GM23338 (cell line): ENCODE measurements at regions not wholly inside any gene's neighbourhood (a gene's known extent, or its start where the extent isn't known, plus 50 kb on each side); places are given as distances from the start of the nearest gene placed in this dataset.

Experiments used
- ATAC-seq: fragments of 200-7000 bp; cut with Tn5 transposase; 3 replicates; pipeline ENCODE4 v1.9.1; 2020
- DNase-seq: peaks from one replicate; pipeline ENCODE4 v3.0.0-alpha.2; 2015; ENCODE audit warnings: low spot score
- H2AFZ ChIP-seq: fragments of 200-600 bp; sonication (generic); 2 replicates; pipeline ENCODE4 v1.8.0; 2016; ENCODE audit warnings: antibody characterized with exemption, mild to moderate bottlenecking, moderate library complexity
- H3F3A ChIP-seq: fragments of 200-600 bp; sonication (generic); replicated peaks from 2 replicates; pipeline ENCODE4 v1.8.0; 2017; ENCODE audit warnings: antibody characterized with exemption, mixed run types, low read depth
- H3K27ac ChIP-seq: fragments of 200-600 bp; sonication (generic); 2 replicates; pipeline ENCODE4 v1.6.1; 2016; ENCODE audit warnings: low read depth
- H3K27me3 ChIP-seq: fragments of 200-600 bp; sonication (generic); 2 replicates; pipeline ENCODE4 v1.8.0; 2016; ENCODE audit warnings: mild to moderate bottlenecking, mixed run types, moderate library complexity; ENCODE audit not compliant: insufficient read depth
- H3K36me3 ChIP-seq: fragments of 200-600 bp; sonication (generic); 2 replicates; pipeline ENCODE4 v1.8.0; 2016; ENCODE audit warnings: mild to moderate bottlenecking; ENCODE audit not compliant: insufficient read depth
- H3K4me1 ChIP-seq: fragments of 200-600 bp; sonication (generic); 2 replicates; pipeline ENCODE4 v1.8.0; 2016; ENCODE audit warnings: mild to moderate bottlenecking, moderate library complexity; ENCODE audit not compliant: insufficient read depth
- H3K4me2 ChIP-seq: fragments of 200-600 bp; sonication (generic); 2 replicates; pipeline ENCODE4 v1.7.1; 2017; ENCODE audit warnings: mixed run types
- H3K4me3 ChIP-seq: fragments of 200-600 bp; sonication (generic); 2 replicates; pipeline ENCODE4 v1.6.1; 2016; ENCODE audit warnings: mixed run types
- H3K79me2 ChIP-seq: fragments of 200-600 bp; sonication (generic); replicated peaks from 2 replicates; pipeline ENCODE4 v1.8.0; 2017; ENCODE audit warnings: mild to moderate bottlenecking; ENCODE audit not compliant: insufficient read depth
- H3K9me2 ChIP-seq: fragments of 200-600 bp; sonication (generic); 2 replicates; pipeline ENCODE4 v1.8.0; 2017; ENCODE audit not compliant: insufficient read depth
- H4K20me1 ChIP-seq: fragments of 200-600 bp; sonication (generic); replicated peaks from 2 replicates; pipeline ENCODE4 v1.8.0; 2017; ENCODE audit warnings: mild to moderate bottlenecking; ENCODE audit not compliant: insufficient read depth
- H3K27ac Mint-ChIP-seq: 2 replicates; pipeline ENCODE4 v1.8.0; 2020; ENCODE audit warnings: inconsistent platforms, mild to moderate bottlenecking, moderate library complexity, mixed read lengths
- H3K27me3 Mint-ChIP-seq: 3 replicates; pipeline ENCODE4 v1.8.0; 2022; ENCODE audit warnings: low read depth, mild to moderate bottlenecking, moderate library complexity, mixed read lengths, inconsistent platforms; ENCODE audit not compliant: insufficient read depth, poor library complexity
- H3K36me3 Mint-ChIP-seq: 3 replicates; pipeline ENCODE4 v1.8.0; 2021; ENCODE audit warnings: low read depth, mild to moderate bottlenecking, inconsistent platforms, moderate library complexity, mixed read lengths
- H3K4me1 Mint-ChIP-seq: 3 replicates; pipeline ENCODE4 v1.8.0; 2020; ENCODE audit warnings: mild to moderate bottlenecking, inconsistent platforms, mixed read lengths
- H3K4me3 Mint-ChIP-seq: 3 replicates; pipeline ENCODE4 v1.8.0; 2021; ENCODE audit warnings: moderate library complexity, mild to moderate bottlenecking, inconsistent platforms, mixed read lengths
- H3K9me3 Mint-ChIP-seq: 3 replicates; pipeline ENCODE4 v1.8.0; 2020; ENCODE audit warnings: moderate library complexity, mild to moderate bottlenecking, inconsistent platforms, mixed read lengths
- CREB1 ChIP-seq: fragments of 250-450 bp; sonication (Bioruptor Pico); IDR thresholded peaks from 2 replicates; pipeline ENCODE4 v1.5.0; 2020; ENCODE audit warnings: low read depth, mild to moderate bottlenecking, moderate library complexity
- EZH2 ChIP-seq: fragments of 200-600 bp; sonication (generic); IDR thresholded peaks from one replicate; pipeline ENCODE4 v1.8.0; 2017; ENCODE audit warnings: antibody characterized with exemption, mild to moderate bottlenecking, low read depth; ENCODE audit not compliant: unreplicated experiment
- EZH2phosphoT487 ChIP-seq: fragments of 200-600 bp; sonication (generic); IDR thresholded peaks from one replicate; pipeline ENCODE4 v1.8.1; 2018; ENCODE audit warnings: antibody characterized with exemption; ENCODE audit not compliant: unreplicated experiment
- JUNB ChIP-seq: IDR thresholded peaks from one replicate; pipeline ENCODE4 v1.6.1; 2016; ENCODE audit warnings: antibody characterized with exemption; ENCODE audit not compliant: unreplicated experiment
- NANOG ChIP-seq: IDR thresholded peaks from 2 replicates; pipeline ENCODE4 v1.6.1; 2016; ENCODE audit warnings: antibody characterized with exemption, borderline replicate concordance
- POLR2AphosphoS5 ChIP-seq: IDR thresholded peaks from 2 replicates; pipeline ENCODE4 v1.6.1; 2016; ENCODE audit warnings: antibody characterized with exemption, low read depth
- STAT1 ChIP-seq: IDR thresholded peaks from one replicate; pipeline ENCODE4 v1.6.1; 2016; ENCODE audit warnings: antibody characterized with exemption; ENCODE audit not compliant: unreplicated experiment
- ZNF114 ChIP-seq: fragments of 250-450 bp; sonication (Bioruptor Pico); IDR thresholded peaks from 2 replicates; pipeline ENCODE4 v1.5.0; 2020; ENCODE audit warnings: mild to moderate bottlenecking, moderate library complexity
- ZNF331 ChIP-seq: fragments of 250-450 bp; sonication (Bioruptor Pico); IDR thresholded peaks from 2 replicates; pipeline ENCODE4 v1.5.0; 2020; ENCODE audit warnings: low read depth, mild to moderate bottlenecking, moderate library complexity
- TF ChIP-seq, protein P1 (sequence below), 2 experiments: fragments of 200-600 bp in 1 of 2; sonication (generic) in 1 of 2; conservative IDR thresholded peaks; 2 replicates each; pipeline versions ENCODE4 v1.5.1 to v1.6.1; 2016 to 2017; ENCODE audit warnings: antibody characterized with exemption in 2 of 2, low read depth in 2 of 2, mild to moderate bottlenecking in 2 of 2, moderate library complexity in 1 of 2
- TF ChIP-seq, protein P2 (sequence below): IDR thresholded peaks from 2 replicates; pipeline ENCODE4 v1.6.1; 2016; ENCODE audit warnings: antibody characterized with exemption
- TF ChIP-seq, protein P3 (sequence below): IDR thresholded peaks from one replicate; pipeline ENCODE4 v1.6.1; 2018; ENCODE audit warnings: antibody characterized with exemption; ENCODE audit not compliant: unreplicated experiment
- TF ChIP-seq, protein P4 (sequence below): fragments of 250-450 bp; sonication (Bioruptor Pico); IDR thresholded peaks from 2 replicates; pipeline ENCODE4 v1.5.0; 2020; ENCODE audit warnings: mild to moderate bottlenecking, moderate library complexity

DNA sequence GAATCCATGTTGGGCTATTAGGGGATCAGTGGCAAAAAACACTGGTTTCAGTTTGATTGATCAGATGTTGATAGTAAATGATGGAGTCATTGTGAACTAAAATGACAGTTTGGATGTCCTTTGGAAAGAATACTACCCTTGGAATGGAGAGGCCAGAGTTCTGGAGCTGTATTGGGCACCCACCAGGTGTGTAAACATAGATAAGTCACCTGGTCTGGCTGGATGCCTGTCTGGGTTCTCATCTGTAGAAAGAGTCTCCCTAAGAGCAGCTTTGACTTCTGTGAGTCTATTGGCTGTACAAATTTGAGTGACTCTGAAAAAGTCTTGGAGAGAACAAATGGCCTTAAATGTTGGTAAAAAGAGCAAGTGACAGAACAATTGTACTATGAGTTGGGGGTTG, 115.0 kb downstream of the SCP2D1 start (continued):
- TF ChIP-seq, protein P1, sequence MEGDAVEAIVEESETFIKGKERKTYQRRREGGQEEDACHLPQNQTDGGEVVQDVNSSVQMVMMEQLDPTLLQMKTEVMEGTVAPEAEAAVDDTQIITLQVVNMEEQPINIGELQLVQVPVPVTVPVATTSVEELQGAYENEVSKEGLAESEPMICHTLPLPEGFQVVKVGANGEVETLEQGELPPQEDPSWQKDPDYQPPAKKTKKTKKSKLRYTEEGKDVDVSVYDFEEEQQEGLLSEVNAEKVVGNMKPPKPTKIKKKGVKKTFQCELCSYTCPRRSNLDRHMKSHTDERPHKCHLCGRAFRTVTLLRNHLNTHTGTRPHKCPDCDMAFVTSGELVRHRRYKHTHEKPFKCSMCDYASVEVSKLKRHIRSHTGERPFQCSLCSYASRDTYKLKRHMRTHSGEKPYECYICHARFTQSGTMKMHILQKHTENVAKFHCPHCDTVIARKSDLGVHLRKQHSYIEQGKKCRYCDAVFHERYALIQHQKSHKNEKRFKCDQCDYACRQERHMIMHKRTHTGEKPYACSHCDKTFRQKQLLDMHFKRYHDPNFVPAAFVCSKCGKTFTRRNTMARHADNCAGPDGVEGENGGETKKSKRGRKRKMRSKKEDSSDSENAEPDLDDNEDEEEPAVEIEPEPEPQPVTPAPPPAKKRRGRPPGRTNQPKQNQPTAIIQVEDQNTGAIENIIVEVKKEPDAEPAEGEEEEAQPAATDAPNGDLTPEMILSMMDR (conservative IDR thresholded peaks at IDR 0.05; ENCODE audit: low read depth in 2 of 2) = no peak
- TF ChIP-seq EZH2 (no peak), JUNB (no peak), EZH2phosphoT487 (no peak), NANOG (no peak), ZNF331 (no peak), POLR2AphosphoS5 (no peak)
- TF ChIP-seq, protein P2, sequence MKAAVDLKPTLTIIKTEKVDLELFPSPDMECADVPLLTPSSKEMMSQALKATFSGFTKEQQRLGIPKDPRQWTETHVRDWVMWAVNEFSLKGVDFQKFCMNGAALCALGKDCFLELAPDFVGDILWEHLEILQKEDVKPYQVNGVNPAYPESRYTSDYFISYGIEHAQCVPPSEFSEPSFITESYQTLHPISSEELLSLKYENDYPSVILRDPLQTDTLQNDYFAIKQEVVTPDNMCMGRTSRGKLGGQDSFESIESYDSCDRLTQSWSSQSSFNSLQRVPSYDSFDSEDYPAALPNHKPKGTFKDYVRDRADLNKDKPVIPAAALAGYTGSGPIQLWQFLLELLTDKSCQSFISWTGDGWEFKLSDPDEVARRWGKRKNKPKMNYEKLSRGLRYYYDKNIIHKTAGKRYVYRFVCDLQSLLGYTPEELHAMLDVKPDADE = no peak
- TF ChIP-seq, protein P3, sequence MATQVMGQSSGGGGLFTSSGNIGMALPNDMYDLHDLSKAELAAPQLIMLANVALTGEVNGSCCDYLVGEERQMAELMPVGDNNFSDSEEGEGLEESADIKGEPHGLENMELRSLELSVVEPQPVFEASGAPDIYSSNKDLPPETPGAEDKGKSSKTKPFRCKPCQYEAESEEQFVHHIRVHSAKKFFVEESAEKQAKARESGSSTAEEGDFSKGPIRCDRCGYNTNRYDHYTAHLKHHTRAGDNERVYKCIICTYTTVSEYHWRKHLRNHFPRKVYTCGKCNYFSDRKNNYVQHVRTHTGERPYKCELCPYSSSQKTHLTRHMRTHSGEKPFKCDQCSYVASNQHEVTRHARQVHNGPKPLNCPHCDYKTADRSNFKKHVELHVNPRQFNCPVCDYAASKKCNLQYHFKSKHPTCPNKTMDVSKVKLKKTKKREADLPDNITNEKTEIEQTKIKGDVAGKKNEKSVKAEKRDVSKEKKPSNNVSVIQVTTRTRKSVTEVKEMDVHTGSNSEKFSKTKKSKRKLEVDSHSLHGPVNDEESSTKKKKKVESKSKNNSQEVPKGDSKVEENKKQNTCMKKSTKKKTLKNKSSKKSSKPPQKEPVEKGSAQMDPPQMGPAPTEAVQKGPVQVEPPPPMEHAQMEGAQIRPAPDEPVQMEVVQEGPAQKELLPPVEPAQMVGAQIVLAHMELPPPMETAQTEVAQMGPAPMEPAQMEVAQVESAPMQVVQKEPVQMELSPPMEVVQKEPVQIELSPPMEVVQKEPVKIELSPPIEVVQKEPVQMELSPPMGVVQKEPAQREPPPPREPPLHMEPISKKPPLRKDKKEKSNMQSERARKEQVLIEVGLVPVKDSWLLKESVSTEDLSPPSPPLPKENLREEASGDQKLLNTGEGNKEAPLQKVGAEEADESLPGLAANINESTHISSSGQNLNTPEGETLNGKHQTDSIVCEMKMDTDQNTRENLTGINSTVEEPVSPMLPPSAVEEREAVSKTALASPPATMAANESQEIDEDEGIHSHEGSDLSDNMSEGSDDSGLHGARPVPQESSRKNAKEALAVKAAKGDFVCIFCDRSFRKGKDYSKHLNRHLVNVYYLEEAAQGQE = no peak

DNA sequence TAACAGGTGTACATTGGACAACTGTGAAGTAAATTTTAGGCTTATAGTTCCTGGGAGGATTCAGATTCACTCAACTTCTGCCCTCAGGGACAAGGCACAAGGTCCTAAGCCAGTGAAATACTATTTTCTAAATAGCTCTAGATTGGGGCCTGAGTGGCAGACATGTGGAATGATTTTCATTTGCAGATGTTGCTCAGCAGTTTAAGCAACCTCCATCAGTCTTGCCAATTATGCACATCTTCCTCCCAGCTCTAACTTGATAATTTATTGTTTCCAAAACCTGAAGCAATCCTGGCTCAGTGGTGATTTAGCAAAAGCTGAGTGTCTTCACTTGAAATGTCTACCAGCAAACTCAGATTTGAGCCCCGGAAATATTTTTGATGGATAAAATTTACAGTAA, 116.2 kb downstream of the SCP2D1 start:
- no peaks in the 10 kb centered on the region for H3K36me3 Mint-ChIP-seq
- DNase-seq = no peak

More for the DNA sequence above, 116.2 kb downstream of the SCP2D1 start:
- H3K4me1 ChIP-seq = no peaks in the 10 kb centered on the region
- H3K27ac ChIP-seq = no peak overlapping the region
- H3F3A ChIP-seq = no peaks in the 10 kb centered on the region
- H2AFZ ChIP-seq = no peak overlapping the region
- no peak overlapping the region for H3K27ac Mint-ChIP-seq
- no peak overlapping the region for H3K4me3 ChIP-seq
- no peaks in the 10 kb centered on the region for H4K20me1 ChIP-seq
- H3K9me3 Mint-ChIP-seq = no peaks in the 10 kb centered on the region
- no peak for ATAC-seq
- H3K27me3 ChIP-seq = no peaks in the 10 kb centered on the region
- no peak overlapping the region for H3K4me3 Mint-ChIP-seq
- H3K4me2 ChIP-seq = no peak overlapping the region
- no peaks in the 10 kb centered on the region; the same call in 1 of the 2 replicates for H3K9me2 ChIP-seq
- H3K36me3 ChIP-seq = no peaks in the 10 kb centered on the region
- H3K4me1 Mint-ChIP-seq = no peaks in the 10 kb centered on the region
- TF ChIP-seq, protein P4, sequence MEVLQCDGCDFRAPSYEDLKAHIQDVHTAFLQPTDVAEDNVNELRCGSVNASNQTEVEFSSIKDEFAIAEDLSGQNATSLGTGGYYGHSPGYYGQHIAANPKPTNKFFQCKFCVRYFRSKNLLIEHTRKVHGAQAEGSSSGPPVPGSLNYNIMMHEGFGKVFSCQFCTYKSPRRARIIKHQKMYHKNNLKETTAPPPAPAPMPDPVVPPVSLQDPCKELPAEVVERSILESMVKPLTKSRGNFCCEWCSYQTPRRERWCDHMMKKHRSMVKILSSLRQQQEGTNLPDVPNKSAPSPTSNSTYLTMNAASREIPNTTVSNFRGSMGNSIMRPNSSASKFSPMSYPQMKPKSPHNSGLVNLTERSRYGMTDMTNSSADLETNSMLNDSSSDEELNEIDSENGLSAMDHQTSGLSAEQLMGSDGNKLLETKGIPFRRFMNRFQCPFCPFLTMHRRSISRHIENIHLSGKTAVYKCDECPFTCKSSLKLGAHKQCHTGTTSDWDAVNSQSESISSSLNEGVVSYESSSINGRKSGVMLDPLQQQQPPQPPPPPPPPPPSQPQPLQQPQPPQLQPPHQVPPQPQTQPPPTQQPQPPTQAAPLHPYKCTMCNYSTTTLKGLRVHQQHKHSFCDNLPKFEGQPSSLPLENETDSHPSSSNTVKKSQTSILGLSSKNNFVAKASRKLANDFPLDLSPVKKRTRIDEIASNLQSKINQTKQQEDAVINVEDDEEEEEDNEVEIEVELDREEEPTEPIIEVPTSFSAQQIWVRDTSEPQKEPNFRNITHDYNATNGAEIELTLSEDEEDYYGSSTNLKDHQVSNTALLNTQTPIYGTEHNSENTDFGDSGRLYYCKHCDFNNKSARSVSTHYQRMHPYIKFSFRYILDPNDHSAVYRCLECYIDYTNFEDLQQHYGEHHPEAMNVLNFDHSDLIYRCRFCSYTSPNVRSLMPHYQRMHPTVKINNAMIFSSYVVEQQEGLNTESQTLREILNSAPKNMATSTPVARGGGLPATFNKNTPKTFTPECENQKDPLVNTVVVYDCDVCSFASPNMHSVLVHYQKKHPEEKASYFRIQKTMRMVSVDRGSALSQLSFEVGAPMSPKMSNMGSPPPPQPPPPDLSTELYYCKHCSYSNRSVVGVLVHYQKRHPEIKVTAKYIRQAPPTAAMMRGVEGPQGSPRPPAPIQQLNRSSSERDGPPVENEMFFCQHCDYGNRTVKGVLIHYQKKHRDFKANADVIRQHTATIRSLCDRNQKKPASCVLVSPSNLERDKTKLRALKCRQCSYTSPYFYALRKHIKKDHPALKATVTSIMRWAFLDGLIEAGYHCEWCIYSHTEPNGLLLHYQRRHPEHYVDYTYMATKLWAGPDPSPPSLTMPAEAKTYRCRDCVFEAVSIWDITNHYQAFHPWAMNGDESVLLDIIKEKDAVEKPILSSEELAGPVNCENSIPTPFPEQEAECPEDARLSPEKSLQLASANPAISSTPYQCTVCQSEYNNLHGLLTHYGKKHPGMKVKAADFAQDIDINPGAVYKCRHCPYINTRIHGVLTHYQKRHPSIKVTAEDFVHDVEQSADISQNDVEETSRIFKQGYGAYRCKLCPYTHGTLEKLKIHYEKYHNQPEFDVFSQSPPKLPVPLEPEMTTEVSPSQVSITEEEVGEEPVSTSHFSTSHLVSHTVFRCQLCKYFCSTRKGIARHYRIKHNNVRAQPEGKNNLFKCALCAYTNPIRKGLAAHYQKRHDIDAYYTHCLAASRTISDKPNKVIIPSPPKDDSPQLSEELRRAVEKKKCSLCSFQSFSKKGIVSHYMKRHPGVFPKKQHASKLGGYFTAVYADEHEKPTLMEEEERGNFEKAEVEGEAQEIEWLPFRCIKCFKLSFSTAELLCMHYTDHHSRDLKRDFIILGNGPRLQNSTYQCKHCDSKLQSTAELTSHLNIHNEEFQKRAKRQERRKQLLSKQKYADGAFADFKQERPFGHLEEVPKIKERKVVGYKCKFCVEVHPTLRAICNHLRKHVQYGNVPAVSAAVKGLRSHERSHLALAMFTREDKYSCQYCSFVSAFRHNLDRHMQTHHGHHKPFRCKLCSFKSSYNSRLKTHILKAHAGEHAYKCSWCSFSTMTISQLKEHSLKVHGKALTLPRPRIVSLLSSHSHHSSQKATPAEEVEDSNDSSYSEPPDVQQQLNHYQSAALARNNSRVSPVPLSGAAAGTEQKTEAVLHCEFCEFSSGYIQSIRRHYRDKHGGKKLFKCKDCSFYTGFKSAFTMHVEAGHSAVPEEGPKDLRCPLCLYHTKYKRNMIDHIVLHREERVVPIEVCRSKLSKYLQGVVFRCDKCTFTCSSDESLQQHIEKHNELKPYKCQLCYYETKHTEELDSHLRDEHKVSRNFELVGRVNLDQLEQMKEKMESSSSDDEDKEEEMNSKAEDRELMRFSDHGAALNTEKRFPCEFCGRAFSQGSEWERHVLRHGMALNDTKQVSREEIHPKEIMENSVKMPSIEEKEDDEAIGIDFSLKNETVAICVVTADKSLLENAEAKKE (CRISPR knock-in tag) = no peak
- TF ChIP-seq EZH2phosphoT487 (no peak), JUNB (no peak), NANOG (no peak), ZNF331 (no peak), STAT1 (no peak), ZNF114 (CRISPR knock-in tag) (no peak), CREB1 (no peak)
- no peaks in the 10 kb centered on the region for H3K79me2 ChIP-seq
- H3K27me3 Mint-ChIP-seq = no peaks in the 10 kb centered on the region
